Stimulated activated naive CD8-positive, alpha-beta T cell treated with anti-CD3 and anti-CD28 coated beads, Interleukin-15, amount 100 ng/mL, for 72 hours (primary cell): ENCODE measurements at regions not wholly inside any gene's neighbourhood (a gene's known extent, or its start where the extent isn't known, plus 50 kb on each side); places are given as distances from the start of the nearest gene placed in this dataset.
"Not testable (repeated sequence)": the region's sequence is repeated elsewhere in the genome, so short reads cannot be mapped to it uniquely, and the experiment has no call there.

Source experiments
- ATAC-seq: fragments of 150-1000 bp; cut with Tn5 transposase; 2 replicates; pipeline ENCODE4 v1.10.0; 2021; ENCODE audit warnings: mild to moderate bottlenecking, moderate library complexity
- DNase-seq, 2 donors: peaks; one replicate each; pipeline ENCODE4 v3.0.0; 2021 to 2022
- H3K27ac Mint-ChIP-seq, 2 donors: one replicate each; pipeline ENCODE4 v1.8.0; 2022; ENCODE audit warnings: mild to moderate bottlenecking in 2 of 2, mixed read lengths in 2 of 2, moderate library complexity in 2 of 2
- H3K27me3 Mint-ChIP-seq: one replicate; pipeline ENCODE4 v1.8.0; 2022; ENCODE audit warnings: mixed read lengths
- H3K4me1 Mint-ChIP-seq: one replicate; pipeline ENCODE4 v1.8.0; 2022; ENCODE audit warnings: mild to moderate bottlenecking, mixed read lengths
- H3K4me3 Mint-ChIP-seq, 2 donors: one replicate each; pipeline ENCODE4 v1.8.0; 2022; ENCODE audit warnings: mild to moderate bottlenecking in 2 of 2, mixed read lengths in 2 of 2, moderate library complexity in 1 of 2
- H3K9me3 Mint-ChIP-seq, 2 donors: one replicate each; pipeline ENCODE4 v1.8.0; 2022; ENCODE audit warnings: mixed read lengths in 2 of 2

- H3K27me3 Mint-ChIP-seq: no peaks in the 10 kb centered on the region
- H3K4me3 Mint-ChIP-seq: no peak overlapping the region
- H3K27ac Mint-ChIP-seq: no peak overlapping the region
- H3K4me1 Mint-ChIP-seq: no peaks in the 10 kb centered on the region
- ATAC-seq (no peak), DNase-seq (no peak)
- peaks cover 14 to 20% of the 10 kb centered on the region in 2 donors for H3K9me3 Mint-ChIP-seq
Measured at GRCh38 chr3:79973482-79973881, 205.7 kb upstream of the ROBO1 start.

- DNase-seq (no peak), ATAC-seq (no peak)
- no peaks in the 10 kb centered on the region for H3K27me3 Mint-ChIP-seq
- H3K4me1 Mint-ChIP-seq: no peaks in the 10 kb centered on the region
- no peak overlapping the region for H3K4me3 Mint-ChIP-seq
- peaks cover 0 to 10% of the 10 kb centered on the region in 2 donors for H3K9me3 Mint-ChIP-seq
- no peak overlapping the region for H3K27ac Mint-ChIP-seq
Measured at GRCh38 chr3:79968418-79968817, 200.6 kb upstream of the ROBO1 start.

DNA sequence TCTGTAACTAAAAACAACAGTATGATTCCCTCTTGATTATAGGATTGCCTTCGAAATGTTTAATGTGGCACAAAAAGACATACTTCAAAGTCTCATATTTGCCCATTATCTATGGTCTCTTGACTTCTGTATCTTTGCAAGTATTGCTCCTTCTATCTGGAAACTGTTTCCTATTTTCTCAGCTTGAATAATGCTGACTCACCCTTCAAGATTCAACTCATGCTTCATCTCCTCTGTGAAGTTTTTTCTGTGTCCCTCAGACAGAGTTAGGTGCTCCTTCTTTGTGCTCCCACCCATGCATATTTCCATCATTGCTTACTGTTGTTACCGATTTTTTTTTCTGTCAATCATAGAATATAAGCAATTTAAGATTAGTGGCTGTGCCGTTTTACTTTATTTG is 192.8 kb upstream of the ROBO1 start:
- H3K27me3 Mint-ChIP-seq: no peaks in the 10 kb centered on the region
- peaks cover 9 to 27% of the 10 kb centered on the region in 2 donors for H3K9me3 Mint-ChIP-seq
- ATAC-seq: no peak

DNA sequence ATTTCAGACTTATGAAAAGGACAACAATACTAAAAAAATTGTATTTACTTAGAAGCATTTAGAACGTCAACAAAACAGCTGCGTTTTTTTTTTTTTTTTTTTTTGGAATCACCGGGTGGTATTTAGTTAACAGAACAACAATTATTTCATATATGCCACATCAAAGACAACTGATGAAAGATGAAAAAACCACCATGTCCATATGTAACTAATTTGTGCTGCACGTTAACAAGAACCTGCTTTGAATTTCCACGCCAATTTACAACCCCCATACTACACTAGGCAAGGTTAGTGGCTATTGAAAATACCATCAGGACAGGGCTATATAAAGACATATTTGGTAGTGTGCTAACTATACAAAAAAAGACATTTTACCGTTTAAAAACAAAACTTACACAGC is 189.3 kb upstream of the ROBO1 start:
- no peak overlapping the region for H3K27ac Mint-ChIP-seq
- no peaks in the 10 kb centered on the region for H3K27me3 Mint-ChIP-seq
- ATAC-seq: no peak
- no peaks in the 10 kb centered on the region for H3K4me1 Mint-ChIP-seq
- peaks cover 9 to 23% of the 10 kb centered on the region in 2 donors for H3K9me3 Mint-ChIP-seq
- no peak overlapping the region for H3K4me3 Mint-ChIP-seq
- DNase-seq: no peak

More for the DNA sequence above, 192.8 kb upstream of the ROBO1 start:
- H3K4me1 Mint-ChIP-seq: no peaks in the 10 kb centered on the region
- no peak for DNase-seq
- no peak overlapping the region for H3K4me3 Mint-ChIP-seq
- no peak overlapping the region for H3K27ac Mint-ChIP-seq

- ATAC-seq (no peak), DNase-seq (no peak)
- Mint-ChIP-seq H3K4me1 (no peaks in the 10 kb centered on the region), H3K27me3 (no peaks in the 10 kb centered on the region), H3K4me3 (no peak overlapping the region), H3K27ac (no peak overlapping the region), H3K9me3 (peaks cover 12 to 25% of the 10 kb centered on the region in 2 donors)
Measured at GRCh38 chr3:79954756-79955155, 187.0 kb upstream of the ROBO1 start.

- DNase-seq (no peak), ATAC-seq (no peak)
- H3K4me1 Mint-ChIP-seq: no peaks in the 10 kb centered on the region
- no peak overlapping the region for H3K27ac Mint-ChIP-seq
- H3K4me3 Mint-ChIP-seq: no peak overlapping the region
- H3K9me3 Mint-ChIP-seq: peaks cover 17 to 28% of the 10 kb centered on the region in 2 donors
- H3K27me3 Mint-ChIP-seq: no peaks in the 10 kb centered on the region
Measured at GRCh38 chr3:79953591-79954101, 185.8 kb upstream of the ROBO1 start.

DNA sequence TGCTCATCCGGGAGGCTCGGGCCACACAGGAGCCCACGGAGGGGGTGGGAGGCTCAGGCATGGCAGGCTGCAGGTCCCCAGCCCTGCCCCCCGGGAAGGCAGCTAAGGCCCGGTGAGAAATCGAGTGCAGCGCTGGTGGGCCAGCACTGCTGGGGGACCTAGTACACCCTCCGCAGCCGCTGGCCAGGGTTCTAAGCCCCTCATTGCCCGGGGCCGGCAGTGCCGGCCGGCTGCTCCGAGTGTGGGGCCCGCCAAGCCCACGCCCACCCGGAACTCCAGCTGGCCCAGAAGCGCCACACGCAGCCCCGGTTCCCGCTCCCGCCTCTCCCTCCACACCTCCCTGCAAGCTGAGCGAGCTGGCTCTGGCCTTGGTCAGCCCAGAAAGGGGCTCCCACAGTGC is 183.6 kb upstream of the ROBO1 start:
- DNase-seq, H3K27me3 Mint-ChIP-seq, ATAC-seq, H3K4me3 Mint-ChIP-seq, H3K4me1 Mint-ChIP-seq, H3K27ac Mint-ChIP-seq: not testable (repeated sequence)
- H3K9me3 Mint-ChIP-seq: peaks cover 10 to 17% of the 10 kb centered on the region in 2 donors

- ATAC-seq (no peak), DNase-seq (no peak)
- peaks cover 17 to 21% of the 10 kb centered on the region in 2 donors for H3K9me3 Mint-ChIP-seq
- H3K4me1 Mint-ChIP-seq: no peaks in the 10 kb centered on the region
- H3K27me3 Mint-ChIP-seq: no peaks in the 10 kb centered on the region
- H3K27ac Mint-ChIP-seq: no peak overlapping the region
- no peak overlapping the region for H3K4me3 Mint-ChIP-seq
Measured at GRCh38 chr3:79947957-79948356, 180.2 kb upstream of the ROBO1 start.

GRCh38 chr3:79947469-79947868 is 179.7 kb upstream of the ROBO1 start:
- DNase-seq (no peak), ATAC-seq (no peak)
- H3K4me1 Mint-ChIP-seq: no peaks in the 10 kb centered on the region
- no peak overlapping the region for H3K27ac Mint-ChIP-seq
- peaks cover 17 to 21% of the 10 kb centered on the region in 2 donors for H3K9me3 Mint-ChIP-seq
- no peaks in the 10 kb centered on the region for H3K27me3 Mint-ChIP-seq
- H3K4me3 Mint-ChIP-seq: no peak overlapping the region

- Mint-ChIP-seq H3K27ac (no peak overlapping the region), H3K9me3 (peaks cover 0 to 7% of the 10 kb centered on the region in 2 donors), H3K4me3 (no peak overlapping the region), H3K4me1 (no peaks in the 10 kb centered on the region), H3K27me3 (no peaks in the 10 kb centered on the region)
- DNase-seq (no peak), ATAC-seq (no peak)
Measured at GRCh38 chr3:79937567-79937966, 169.8 kb upstream of the ROBO1 start.

GRCh38 chr3:79930196-79930595 is 162.4 kb upstream of the ROBO1 start:
- no peaks in the 10 kb centered on the region for H3K27me3 Mint-ChIP-seq
- no peaks in the 10 kb centered on the region for H3K4me1 Mint-ChIP-seq

DNA sequence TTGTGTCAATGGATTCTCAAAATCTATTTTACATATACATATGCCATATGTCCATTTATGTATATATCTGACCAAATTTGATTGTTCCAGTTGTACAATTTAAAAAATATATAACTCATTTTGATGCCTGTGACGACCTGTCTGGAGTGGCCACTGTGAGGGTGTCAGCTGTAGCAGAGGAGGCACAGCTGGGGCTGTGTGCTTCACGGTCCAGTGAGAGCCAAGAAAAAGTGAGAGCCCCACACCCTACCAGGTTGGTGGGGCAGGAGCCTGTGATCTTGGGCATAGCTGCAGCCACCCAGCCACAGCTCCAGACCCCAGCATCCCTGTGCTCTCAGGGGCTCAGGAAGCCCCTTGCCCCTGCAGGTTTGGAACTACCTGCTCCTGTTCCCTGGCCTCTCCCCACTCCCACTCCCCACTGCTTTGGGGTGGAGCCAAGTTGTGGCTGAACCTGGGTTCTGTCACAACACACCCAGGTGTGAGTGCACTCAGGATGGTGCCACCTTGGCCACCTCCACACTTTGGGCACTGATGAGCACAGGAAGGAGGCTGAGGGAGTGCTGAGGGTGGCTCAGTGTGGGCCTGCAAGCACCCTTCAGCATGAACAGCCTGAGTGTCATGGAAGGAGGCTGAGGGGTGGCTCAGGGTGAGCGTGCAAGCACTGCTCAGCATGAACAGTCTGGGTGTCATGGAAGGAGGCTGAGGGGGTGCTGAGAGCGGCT is 161.1 kb upstream of the ROBO1 start:
- DNase-seq: no peak
- H3K27ac Mint-ChIP-seq: no peak overlapping the region
- no peak for ATAC-seq
- H3K9me3 Mint-ChIP-seq: no peaks in the 10 kb centered on the region
- H3K4me3 Mint-ChIP-seq: no peak overlapping the region
- H3K27me3 Mint-ChIP-seq: no peaks in the 10 kb centered on the region
- no peaks in the 10 kb centered on the region for H3K4me1 Mint-ChIP-seq

More at GRCh38 chr3:79930196-79930595, 162.4 kb upstream of the ROBO1 start:
- ATAC-seq: no peak
- Mint-ChIP-seq H3K4me3 (no peak overlapping the region), H3K9me3 (no peaks in the 10 kb centered on the region), H3K27ac (no peak overlapping the region)
- DNase-seq: no peak

GRCh38 chr3:79926522-79926921 is 158.7 kb upstream of the ROBO1 start:
- DNase-seq (no peak), ATAC-seq (no peak)
- Mint-ChIP-seq H3K4me3 (no peak overlapping the region), H3K27ac (no peak overlapping the region), H3K9me3 (no peaks in the 10 kb centered on the region), H3K4me1 (no peaks in the 10 kb centered on the region), H3K27me3 (no peaks in the 10 kb centered on the region)

DNA sequence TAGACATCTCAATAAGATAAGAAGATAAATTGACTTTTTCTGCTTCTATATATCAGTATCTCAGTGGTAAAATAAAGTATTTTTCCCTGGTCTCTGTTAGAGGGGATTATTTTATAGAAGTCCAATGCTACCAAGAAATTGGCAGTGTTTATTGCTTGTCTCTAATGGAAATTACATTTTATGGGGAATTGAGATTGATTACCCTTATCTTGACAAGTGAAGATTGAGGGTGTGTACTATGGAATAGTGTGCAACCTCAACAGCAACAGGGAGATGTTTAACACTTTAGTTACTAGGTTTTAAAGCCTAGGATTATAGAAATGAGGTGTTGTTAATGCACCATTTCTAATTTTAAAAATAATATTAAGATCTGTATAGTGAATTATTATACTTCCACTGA is 154.8 kb upstream of the ROBO1 start:
- Mint-ChIP-seq H3K27ac (no peak overlapping the region), H3K9me3 (no peaks in the 10 kb centered on the region), H3K27me3 (no peaks in the 10 kb centered on the region), H3K4me1 (no peaks in the 10 kb centered on the region), H3K4me3 (no peak overlapping the region)
- DNase-seq (no peak), ATAC-seq (no peak)

DNA sequence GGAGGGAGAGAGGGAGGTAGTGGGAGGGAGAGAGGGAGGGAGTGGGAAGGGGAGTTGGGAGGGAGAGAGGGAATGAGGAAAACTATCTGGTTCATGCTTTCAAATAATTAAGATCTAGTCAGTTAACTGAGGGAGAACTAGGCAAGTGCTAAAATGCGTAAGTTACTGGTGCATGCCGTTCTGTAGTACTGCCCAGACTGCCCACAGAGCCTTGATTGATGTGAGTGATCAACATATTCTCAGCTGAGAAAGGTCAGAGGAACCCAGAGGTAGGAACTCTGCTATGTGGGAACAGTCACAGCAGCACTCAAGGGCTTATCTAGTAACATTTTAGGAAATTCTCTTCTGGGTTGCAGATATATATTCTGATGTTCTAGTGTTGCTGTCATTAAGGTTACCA is 149.8 kb upstream of the ROBO1 start:
- DNase-seq: no peak
- Mint-ChIP-seq H3K27me3 (no peaks in the 10 kb centered on the region), H3K4me1 (no peaks in the 10 kb centered on the region), H3K9me3 (peaks cover 0 to 8% of the 10 kb centered on the region in 2 donors), H3K27ac (no peak overlapping the region), H3K4me3 (no peak overlapping the region)
- ATAC-seq: no peak

GRCh38 chr3:79910337-79910736 is 142.5 kb upstream of the ROBO1 start:
- no peak overlapping the region for H3K4me3 Mint-ChIP-seq
- no peaks in the 10 kb centered on the region for H3K4me1 Mint-ChIP-seq
- H3K27me3 Mint-ChIP-seq: no peaks in the 10 kb centered on the region
- H3K27ac Mint-ChIP-seq: no peak overlapping the region
- DNase-seq: no peak
- ATAC-seq: no peak
- H3K9me3 Mint-ChIP-seq: peaks cover 0 to 6% of the 10 kb centered on the region in 2 donors

DNA sequence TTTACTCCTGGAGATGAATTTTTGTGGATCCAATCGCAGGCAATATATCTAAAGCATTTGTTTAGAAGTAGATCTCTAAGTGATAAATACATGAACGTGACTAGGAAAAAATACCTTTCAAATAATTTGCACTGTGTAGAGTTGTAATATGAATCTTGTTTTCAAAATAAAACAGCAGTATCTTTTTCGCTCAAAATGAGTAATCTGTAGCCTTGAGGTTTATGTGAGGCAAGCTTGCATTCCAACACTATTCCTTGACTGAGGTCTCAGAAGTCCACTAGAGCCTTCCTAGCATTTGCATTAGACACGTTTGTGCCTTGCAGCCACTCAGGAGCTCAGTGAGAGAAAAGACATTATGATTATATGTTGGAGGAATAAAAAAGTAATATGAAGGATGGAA is 138.3 kb upstream of the ROBO1 start:
- Mint-ChIP-seq H3K4me1 (no peaks in the 10 kb centered on the region), H3K4me3 (no peak overlapping the region), H3K9me3 (peaks cover 0 to 12% of the 10 kb centered on the region in 2 donors), H3K27ac (no peak overlapping the region), H3K27me3 (no peaks in the 10 kb centered on the region)
- no peak for DNase-seq
- no peak for ATAC-seq
